ENCODE measurements at regions not wholly inside any gene's neighbourhood (a gene's known extent, or its start where the extent isn't known, plus 50 kb on each side); places are given as distances from the start of the nearest gene placed in this dataset.

DNA sequence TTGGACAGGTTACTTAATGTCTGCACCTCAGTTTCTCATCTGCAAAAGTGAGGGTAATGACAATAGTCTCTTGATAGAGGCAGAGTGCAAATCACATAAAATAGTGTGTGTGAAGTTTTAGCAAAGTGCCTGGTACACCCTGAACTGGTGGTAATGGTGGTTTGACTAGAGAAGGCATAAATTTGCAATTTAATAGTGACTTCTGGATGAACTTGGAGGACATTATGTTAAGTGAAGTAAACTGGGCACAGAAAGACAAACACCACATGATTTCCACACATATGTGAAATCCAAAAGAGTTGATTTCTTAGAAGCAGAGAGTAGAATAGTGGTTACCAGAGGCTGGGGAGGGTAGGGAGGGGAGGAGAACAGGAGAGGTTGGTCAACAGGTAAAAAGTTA lies 54.8 kb upstream of the FUT8 start:
- Mint-ChIP-seq H3K4me1 (peaks cover 69% of the 10 kb centered on the region), H3K9me3 (no peaks in the 10 kb centered on the region), H3K27ac (peak overlapping the region; percentile 8), H3K4me3 (no peak overlapping the region), H3K27me3 (no peaks in the 10 kb centered on the region), H3K36me3 (ENCODE audit: low read depth) (peaks cover 44% of the 10 kb centered on the region)
- ATAC-seq (no peak), DNase-seq (no peak)

DNA sequence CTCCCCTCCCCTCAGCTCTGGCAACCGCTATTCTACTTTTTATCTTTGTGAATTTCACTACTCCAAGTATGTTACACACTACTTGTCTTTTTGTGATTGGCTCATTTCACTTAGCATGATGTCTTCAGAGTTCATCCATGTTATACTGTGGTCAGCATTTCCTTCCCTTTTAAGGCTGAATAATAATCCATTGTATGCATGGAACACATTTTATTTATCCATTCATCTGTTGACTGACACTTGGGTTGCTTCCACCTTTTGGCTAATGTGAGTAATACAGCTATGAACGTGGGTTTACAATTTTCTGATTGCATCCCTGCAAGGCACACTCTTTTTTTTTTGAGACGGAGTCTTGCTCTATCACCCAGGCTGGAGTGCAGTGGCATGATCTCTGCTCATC lies 53.0 kb upstream of the FUT8 start:
- Mint-ChIP-seq H3K36me3 (ENCODE audit: low read depth) (peaks cover 40% of the 10 kb centered on the region), H3K9me3 (no peaks in the 10 kb centered on the region), H3K27ac (peak overlapping the region; percentile 89), H3K4me3 (no peak overlapping the region), H3K4me1 (peaks cover 56% of the 10 kb centered on the region), H3K27me3 (no peaks in the 10 kb centered on the region)
- no peak for DNase-seq
- ATAC-seq = peak; percentile 47

DNA sequence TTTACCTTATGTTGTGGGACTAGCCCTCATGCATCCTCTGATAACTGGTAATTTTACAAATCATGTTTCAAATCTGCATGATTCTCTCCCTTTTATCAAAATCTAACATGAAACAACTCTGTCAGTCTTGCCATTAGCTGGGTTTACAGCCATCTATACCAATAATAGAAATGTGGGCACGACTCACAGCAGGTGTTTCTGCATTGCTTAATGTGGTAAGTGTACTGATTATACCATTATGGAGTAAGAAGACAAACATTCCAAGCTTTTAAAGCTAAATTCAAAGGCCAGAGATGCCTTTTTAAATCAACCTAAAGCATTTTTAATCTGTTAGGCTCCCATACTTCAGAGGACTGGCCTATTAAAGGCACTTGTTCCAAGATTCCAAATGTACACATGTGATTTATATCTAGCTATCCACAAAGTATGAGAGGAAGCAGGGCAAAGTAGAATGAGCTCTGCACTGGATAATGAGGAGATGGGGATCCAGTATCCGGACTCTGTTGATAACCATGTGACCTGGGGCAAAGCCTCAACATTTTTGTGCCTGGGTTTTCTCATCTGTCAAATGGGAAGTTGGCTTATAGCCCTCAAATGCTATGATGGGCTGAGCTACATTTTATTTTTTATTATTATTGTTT lies 52.3 kb upstream of the FUT8 start:
- H3K36me3 Mint-ChIP-seq (ENCODE audit: low read depth) = peaks cover 42% of the 10 kb centered on the region
- no peak overlapping the region for H3K4me3 Mint-ChIP-seq
- H3K27me3 Mint-ChIP-seq = no peaks in the 10 kb centered on the region
- DNase-seq = no peak
- H3K9me3 Mint-ChIP-seq = no peaks in the 10 kb centered on the region
- ATAC-seq = peak; percentile 50
- H3K4me1 Mint-ChIP-seq = peaks cover 52% of the 10 kb centered on the region
- H3K27ac Mint-ChIP-seq = peak overlapping the region; percentile 89

DNA sequence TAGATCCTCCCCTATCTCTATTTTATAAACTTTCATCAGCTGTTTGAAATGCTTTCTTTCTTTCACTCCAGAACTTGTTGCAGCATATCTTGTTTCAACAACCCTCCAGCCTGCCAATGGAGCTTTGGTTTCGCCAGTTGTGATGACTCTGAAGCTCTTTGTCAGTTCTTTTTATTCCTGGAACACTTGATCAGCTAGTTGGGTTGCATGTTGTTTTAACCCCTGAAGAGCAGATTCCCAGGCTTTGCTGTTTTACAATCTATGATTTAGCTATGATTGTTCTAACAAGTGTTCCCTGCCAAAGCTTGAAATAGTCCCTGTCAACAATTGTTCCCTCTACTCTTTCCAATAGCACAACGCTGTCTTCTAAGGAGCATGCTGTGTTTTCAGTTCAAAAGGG lies 50.6 kb upstream of the FUT8 start:
- Mint-ChIP-seq H3K27ac (no peak overlapping the region), H3K27me3 (no peaks in the 10 kb centered on the region), H3K4me1 (peaks cover 40% of the 10 kb centered on the region), H3K4me3 (no peak overlapping the region), H3K36me3 (ENCODE audit: low read depth) (peaks cover 33% of the 10 kb centered on the region), H3K9me3 (no peaks in the 10 kb centered on the region)
- no peak for DNase-seq
- no peak for ATAC-seq

All from activated naive CD8-positive, alpha-beta T cell treated with anti-CD3 and anti-CD28 coated beads, Interleukin-2, amount 50 U/mL, for 24 hours (primary cell).